ENCODE measurements at regions not wholly inside any gene's neighbourhood (a gene's known extent, or its start where the extent isn't known, plus 50 kb on each side); places are given as distances from the start of the nearest gene placed in this dataset.

- no peaks in the 10 kb centered on the region for H3K9me3 ChIP-seq (ENCODE audit: control insufficient read depth, insufficient read depth, low read length)
- CTCF ChIA-PET, result no interaction called here
- DNase-seq (ENCODE audit: low read depth, low spot score), result no peak
- no peak overlapping the region for H3K4me3 ChIP-seq (ENCODE audit: low read depth, low read length)
- H3K27me3 ChIP-seq (ENCODE audit: control insufficient read depth, insufficient read depth, low read length), result no peaks in the 10 kb centered on the region
- no peak for TF ChIP-seq CTCF (IDR thresholded peaks at IDR 0.05; ENCODE audit: low read depth, low read length)
- no peak overlapping the region for H3K27ac ChIP-seq (ENCODE audit: low read depth, low read length)
- POLR2A ChIA-PET, result no interaction called here
Observed at GRCh38 chr3:59303452-59303851, 253.6 kb upstream of the CFAP20DC start.

- Histone ChIP-seq H3K4me3 (ENCODE audit: low read depth, low read length) (no peak overlapping the region), H3K27ac (ENCODE audit: low read depth, low read length) (no peak overlapping the region), H3K9me3 (ENCODE audit: control insufficient read depth, insufficient read depth, low read length) (no peaks in the 10 kb centered on the region), H3K27me3 (ENCODE audit: control insufficient read depth, insufficient read depth, low read length) (no peaks in the 10 kb centered on the region)
- POLR2A ChIA-PET, result no interaction called here
- CTCF ChIA-PET, result no interaction called here
- DNase-seq (ENCODE audit: low read depth, low spot score), result no peak
- no peak for TF ChIP-seq CTCF (IDR thresholded peaks at IDR 0.05; ENCODE audit: low read depth, low read length)
Observed at GRCh38 chr3:59302442-59302841, 252.6 kb upstream of the CFAP20DC start.

GRCh38 chr3:59300733-59301132, 250.9 kb upstream of the CFAP20DC start:
- peaks cover 1% of the 10 kb centered on the region; the same call in 1 of the 2 replicates for H3K9me3 ChIP-seq (ENCODE audit: control insufficient read depth, insufficient read depth, low read length)
- no peaks in the 10 kb centered on the region for H3K27me3 ChIP-seq (ENCODE audit: control insufficient read depth, insufficient read depth, low read length)
- no peak overlapping the region for H3K4me3 ChIP-seq (ENCODE audit: low read depth, low read length)
- DNase-seq (ENCODE audit: low read depth, low spot score), result no peak
- TF ChIP-seq CTCF (IDR thresholded peaks at IDR 0.05; ENCODE audit: low read depth, low read length), result no peak
- H3K27ac ChIP-seq (ENCODE audit: low read depth, low read length), result no peak overlapping the region
- ChIA-PET CTCF (no interaction called here), POLR2A (no interaction called here)

- no peak for DNase-seq (ENCODE audit: low read depth, low spot score)
- no peak for TF ChIP-seq CTCF (IDR thresholded peaks at IDR 0.05; ENCODE audit: low read depth, low read length)
- no peaks in the 10 kb centered on the region for H3K27me3 ChIP-seq (ENCODE audit: control insufficient read depth, insufficient read depth, low read length)
- CTCF ChIA-PET, result no interaction called here
- no peak overlapping the region for H3K27ac ChIP-seq (ENCODE audit: low read depth, low read length)
- no peak overlapping the region for H3K4me3 ChIP-seq (ENCODE audit: low read depth, low read length)
- H3K9me3 ChIP-seq (ENCODE audit: control insufficient read depth, insufficient read depth, low read length), result peaks cover 4% of the 10 kb centered on the region; the same call in 1 of the 2 replicates
- POLR2A ChIA-PET, result no interaction called here
Observed at GRCh38 chr3:59299561-59299960, 249.7 kb upstream of the CFAP20DC start.

GRCh38 chr3:59290358-59290757, 240.5 kb upstream of the CFAP20DC start:
- ChIA-PET POLR2A (no interaction called here), CTCF (interaction anchor here (0.9 kb wide), 1 partner anchor 660 kb away, joined by 3 read pairs; no protein-coding TSS in a partner anchor)
- H3K27ac ChIP-seq (ENCODE audit: low read depth, low read length), result no peak overlapping the region
- DNase-seq (ENCODE audit: low read depth, low spot score), result no peak
- no peaks in the 10 kb centered on the region for H3K9me3 ChIP-seq (ENCODE audit: control insufficient read depth, insufficient read depth, low read length)
- no peak overlapping the region for H3K4me3 ChIP-seq (ENCODE audit: low read depth, low read length)
- TF ChIP-seq CTCF (IDR thresholded peaks at IDR 0.05; ENCODE audit: low read depth, low read length), result no peak
- no peaks in the 10 kb centered on the region for H3K27me3 ChIP-seq (ENCODE audit: control insufficient read depth, insufficient read depth, low read length)
